ENCODE measurements at regions not wholly inside any gene's neighbourhood (a gene's known extent, or its start where the extent isn't known, plus 50 kb on each side); places are given as distances from the start of the nearest gene placed in this dataset.

GRCh38 chr12:88790231-88790630, 210.0 kb upstream of the KITLG start:
- Histone ChIP-seq H3K9me3 (ENCODE audit: insufficient read depth, low read depth, low read length) (peaks cover 6% of the 10 kb centered on the region), H2BK5ac (ENCODE audit: low read depth, low read length, poor library complexity) (no peak overlapping the region), H4K8ac (ENCODE audit: low read depth, low read length) (no peak overlapping the region), H3K79me2 (ENCODE audit: control insufficient read depth, insufficient read depth, low read length, poor library complexity) (no peaks in the 10 kb centered on the region), H3K4ac (ENCODE audit: low read depth, low read length) (no peak overlapping the region), H3K4me3 (ENCODE audit: low read depth, low read length) (no peak overlapping the region), H3K36me3 (ENCODE audit: control insufficient read depth in 1 of 2, insufficient read depth in 2 of 2, low read length in 2 of 2) (no peaks in the 10 kb centered on the region), H2BK12ac (ENCODE audit: low read length) (no peak overlapping the region), H3K27ac (ENCODE audit: low read depth, low read length) (no peak overlapping the region), H2AFZ (ENCODE audit: insufficient read depth, low read length, poor library complexity) (no peak overlapping the region), H3K14ac (ENCODE audit: low read length) (no peak overlapping the region), H3K27me3 (ENCODE audit: insufficient read depth, low read length) (no peaks in the 10 kb centered on the region), H3K4me2 (ENCODE audit: low read length) (no peak overlapping the region), H3K9ac (ENCODE audit: low read length) (no peak overlapping the region), H3K23ac (ENCODE audit: low read length) (no peak overlapping the region), H2BK120ac (ENCODE audit: insufficient read depth, low read length, poor library complexity) (no peak overlapping the region), H3K4me1 (ENCODE audit: control insufficient read depth in 1 of 2, insufficient read depth in 2 of 2, low read length in 2 of 2) (no peaks in the 10 kb centered on the region), H2AK5ac (ENCODE audit: low read length) (no peak overlapping the region), H3K18ac (ENCODE audit: low read length) (no peak overlapping the region), H4K91ac (ENCODE audit: low read depth, low read length) (no peak overlapping the region), H4K12ac (ENCODE audit: low read depth, low read length) (no peak overlapping the region), H3K79me1 (ENCODE audit: low read length) (no peaks in the 10 kb centered on the region)
- DNase-seq, result no peak
- WGBS (ENCODE audit: extremely low coverage, insufficient coverage, insufficient read length), result no CpG with 5 or more reads among the region's 1 CpG

DNA sequence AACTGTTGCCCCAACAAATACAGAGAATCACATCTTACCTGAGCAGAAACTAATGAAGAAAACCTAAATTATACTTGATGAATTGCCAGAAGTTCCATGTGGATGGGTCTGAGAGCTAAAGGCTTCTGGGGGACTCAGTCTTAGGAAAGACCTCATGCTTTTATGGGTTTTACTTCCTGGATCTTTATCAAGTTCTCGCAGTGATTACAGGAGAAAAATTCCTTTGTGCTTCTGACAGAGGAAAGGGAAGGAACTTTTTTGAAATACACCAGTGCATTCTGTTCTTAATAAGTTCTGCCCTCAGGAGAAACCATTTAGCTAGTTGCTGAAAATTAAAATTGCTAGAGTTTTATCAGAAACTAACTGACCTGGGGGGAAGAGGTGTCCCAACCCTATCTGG, 203.9 kb upstream of the KITLG start:
- Histone ChIP-seq H3K79me1 (ENCODE audit: low read length) (no peaks in the 10 kb centered on the region), H3K4ac (ENCODE audit: low read depth, low read length) (no peak overlapping the region), H3K9me3 (ENCODE audit: insufficient read depth, low read depth, low read length) (no peaks in the 10 kb centered on the region), H3K14ac (ENCODE audit: low read length) (no peak overlapping the region), H2AK5ac (ENCODE audit: low read length) (no peak overlapping the region), H3K4me3 (ENCODE audit: low read depth, low read length) (no peak overlapping the region), H2BK5ac (ENCODE audit: low read depth, low read length, poor library complexity) (no peak overlapping the region), H4K8ac (ENCODE audit: low read depth, low read length) (no peak overlapping the region), H2BK12ac (ENCODE audit: low read length) (no peak overlapping the region), H3K4me1 (ENCODE audit: control insufficient read depth in 1 of 2, insufficient read depth in 2 of 2, low read length in 2 of 2) (no peaks in the 10 kb centered on the region), H3K27ac (ENCODE audit: low read depth, low read length) (no peak overlapping the region), H4K12ac (ENCODE audit: low read depth, low read length) (no peak overlapping the region), H3K79me2 (ENCODE audit: control insufficient read depth, insufficient read depth, low read length, poor library complexity) (no peaks in the 10 kb centered on the region), H3K27me3 (ENCODE audit: insufficient read depth, low read length) (no peaks in the 10 kb centered on the region), H3K36me3 (ENCODE audit: control insufficient read depth in 1 of 2, insufficient read depth in 2 of 2, low read length in 2 of 2) (no peaks in the 10 kb centered on the region), H3K18ac (ENCODE audit: low read length) (no peak overlapping the region), H3K9ac (ENCODE audit: low read length) (no peak overlapping the region), H2BK120ac (ENCODE audit: insufficient read depth, low read length, poor library complexity) (no peak overlapping the region), H4K91ac (ENCODE audit: low read depth, low read length) (no peak overlapping the region), H3K23ac (ENCODE audit: low read length) (no peak overlapping the region), H2AFZ (ENCODE audit: insufficient read depth, low read length, poor library complexity) (no peak overlapping the region), H3K4me2 (ENCODE audit: low read length) (no peak overlapping the region)
- DNase-seq, result no peak
- no CpG with 5 or more reads among the region's 1 CpG for WGBS (ENCODE audit: extremely low coverage, insufficient coverage, insufficient read length)

- WGBS (ENCODE audit: extremely low coverage, insufficient coverage, insufficient read length), result no CpG with 5 or more reads among the region's 1 CpG
- H3K79me1 ChIP-seq (ENCODE audit: low read length), result no peaks in the 10 kb centered on the region
- no peaks in the 10 kb centered on the region for H3K36me3 ChIP-seq (ENCODE audit: control insufficient read depth in 1 of 2, insufficient read depth in 2 of 2, low read length in 2 of 2)
- H3K79me2 ChIP-seq (ENCODE audit: control insufficient read depth, insufficient read depth, low read length, poor library complexity), result no peaks in the 10 kb centered on the region
- H2AFZ ChIP-seq (ENCODE audit: insufficient read depth, low read length, poor library complexity), result no peak overlapping the region
- no peak overlapping the region for H3K23ac ChIP-seq (ENCODE audit: low read length)
- no peak overlapping the region for H4K12ac ChIP-seq (ENCODE audit: low read depth, low read length)
- no peak overlapping the region for H2BK12ac ChIP-seq (ENCODE audit: low read length)
- H3K9ac ChIP-seq (ENCODE audit: low read length), result no peak overlapping the region
- H3K4me2 ChIP-seq (ENCODE audit: low read length), result no peak overlapping the region
- H2BK5ac ChIP-seq (ENCODE audit: low read depth, low read length, poor library complexity), result no peak overlapping the region
- no peak overlapping the region for H3K4me3 ChIP-seq (ENCODE audit: low read depth, low read length)
- no peak overlapping the region for H2BK120ac ChIP-seq (ENCODE audit: insufficient read depth, low read length, poor library complexity)
- no peak overlapping the region for H4K91ac ChIP-seq (ENCODE audit: low read depth, low read length)
- no peak for DNase-seq
- no peak overlapping the region for H4K8ac ChIP-seq (ENCODE audit: low read depth, low read length)
- no peak overlapping the region for H3K27ac ChIP-seq (ENCODE audit: low read depth, low read length)
- H3K4ac ChIP-seq (ENCODE audit: low read depth, low read length), result no peak overlapping the region
- no peak overlapping the region for H2AK5ac ChIP-seq (ENCODE audit: low read length)
- no peak overlapping the region for H3K14ac ChIP-seq (ENCODE audit: low read length)
- no peaks in the 10 kb centered on the region for H3K27me3 ChIP-seq (ENCODE audit: insufficient read depth, low read length)
- H3K4me1 ChIP-seq (ENCODE audit: control insufficient read depth in 1 of 2, insufficient read depth in 2 of 2, low read length in 2 of 2), result no peaks in the 10 kb centered on the region
- no peaks in the 10 kb centered on the region for H3K9me3 ChIP-seq (ENCODE audit: insufficient read depth, low read depth, low read length)
- H3K18ac ChIP-seq (ENCODE audit: low read length), result no peak overlapping the region
Measured at GRCh38 chr12:88782351-88782750, 202.1 kb upstream of the KITLG start.

DNA sequence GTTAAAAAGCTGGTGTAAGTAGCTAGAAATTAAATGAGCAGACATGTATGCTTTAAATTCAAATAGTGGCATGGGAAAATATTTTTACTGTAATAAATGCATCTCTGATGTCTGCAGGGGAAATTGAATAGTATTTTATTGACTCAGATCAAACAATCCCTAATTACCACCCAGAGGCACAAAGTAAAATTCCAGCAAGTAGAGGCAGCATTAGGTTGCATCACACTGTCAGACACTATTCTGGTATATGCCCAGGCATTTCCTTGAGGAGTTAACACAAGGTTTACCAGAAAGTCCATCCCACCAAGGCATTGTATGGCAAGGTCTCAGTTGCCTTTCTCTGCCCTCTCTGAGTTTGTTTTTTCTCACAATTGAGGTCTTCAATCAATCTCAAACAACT, 201.6 kb upstream of the KITLG start:
- no peak overlapping the region for H3K9ac ChIP-seq (ENCODE audit: low read length)
- H3K36me3 ChIP-seq (ENCODE audit: control insufficient read depth in 1 of 2, insufficient read depth in 2 of 2, low read length in 2 of 2), result no peaks in the 10 kb centered on the region
- no peak overlapping the region for H3K18ac ChIP-seq (ENCODE audit: low read length)
- no peak overlapping the region for H3K4ac ChIP-seq (ENCODE audit: low read depth, low read length)
- peak in 1 of 2 donors; percentile 18 for DNase-seq
- H4K8ac ChIP-seq (ENCODE audit: low read depth, low read length), result no peak overlapping the region
- H2AK5ac ChIP-seq (ENCODE audit: low read length), result no peak overlapping the region
- no peaks in the 10 kb centered on the region for H3K79me1 ChIP-seq (ENCODE audit: low read length)
- no peak overlapping the region for H2BK12ac ChIP-seq (ENCODE audit: low read length)
- H4K91ac ChIP-seq (ENCODE audit: low read depth, low read length), result no peak overlapping the region
- H4K12ac ChIP-seq (ENCODE audit: low read depth, low read length), result no peak overlapping the region
- no peak overlapping the region for H3K23ac ChIP-seq (ENCODE audit: low read length)
- H2AFZ ChIP-seq (ENCODE audit: insufficient read depth, low read length, poor library complexity), result no peak overlapping the region
- H3K4me2 ChIP-seq (ENCODE audit: low read length), result no peak overlapping the region
- no peaks in the 10 kb centered on the region for H3K9me3 ChIP-seq (ENCODE audit: insufficient read depth, low read depth, low read length)
- no peaks in the 10 kb centered on the region for H3K27me3 ChIP-seq (ENCODE audit: insufficient read depth, low read length)
- no peaks in the 10 kb centered on the region for H3K79me2 ChIP-seq (ENCODE audit: control insufficient read depth, insufficient read depth, low read length, poor library complexity)
- H3K27ac ChIP-seq (ENCODE audit: low read depth, low read length), result no peak overlapping the region
- no peak overlapping the region for H2BK120ac ChIP-seq (ENCODE audit: insufficient read depth, low read length, poor library complexity)
- H3K4me3 ChIP-seq (ENCODE audit: low read depth, low read length), result no peak overlapping the region
- H3K4me1 ChIP-seq (ENCODE audit: control insufficient read depth in 1 of 2, insufficient read depth in 2 of 2, low read length in 2 of 2), result no peaks in the 10 kb centered on the region
- H3K14ac ChIP-seq (ENCODE audit: low read length), result no peak overlapping the region
- H2BK5ac ChIP-seq (ENCODE audit: low read depth, low read length, poor library complexity), result no peak overlapping the region

GRCh38 chr12:88778064-88778463, 197.8 kb upstream of the KITLG start:
- DNase-seq, result no peak
- Histone ChIP-seq H4K91ac (ENCODE audit: low read depth, low read length) (no peak overlapping the region), H2BK120ac (ENCODE audit: insufficient read depth, low read length, poor library complexity) (no peak overlapping the region), H2BK5ac (ENCODE audit: low read depth, low read length, poor library complexity) (no peak overlapping the region), H3K27ac (ENCODE audit: low read depth, low read length) (no peak overlapping the region), H3K4me2 (ENCODE audit: low read length) (no peak overlapping the region), H3K18ac (ENCODE audit: low read length) (no peak overlapping the region), H3K4me1 (ENCODE audit: control insufficient read depth in 1 of 2, insufficient read depth in 2 of 2, low read length in 2 of 2) (no peaks in the 10 kb centered on the region), H2AK5ac (ENCODE audit: low read length) (no peak overlapping the region), H3K9me3 (ENCODE audit: insufficient read depth, low read depth, low read length) (no peaks in the 10 kb centered on the region), H3K79me2 (ENCODE audit: control insufficient read depth, insufficient read depth, low read length, poor library complexity) (no peaks in the 10 kb centered on the region), H3K79me1 (ENCODE audit: low read length) (no peaks in the 10 kb centered on the region), H3K4ac (ENCODE audit: low read depth, low read length) (no peak overlapping the region), H3K4me3 (ENCODE audit: low read depth, low read length) (no peak overlapping the region), H3K23ac (ENCODE audit: low read length) (no peak overlapping the region), H3K36me3 (ENCODE audit: control insufficient read depth in 1 of 2, insufficient read depth in 2 of 2, low read length in 2 of 2) (no peaks in the 10 kb centered on the region), H3K9ac (ENCODE audit: low read length) (no peak overlapping the region), H2BK12ac (ENCODE audit: low read length) (no peak overlapping the region), H4K12ac (ENCODE audit: low read depth, low read length) (no peak overlapping the region), H4K8ac (ENCODE audit: low read depth, low read length) (no peak overlapping the region), H3K14ac (ENCODE audit: low read length) (no peak overlapping the region), H3K27me3 (ENCODE audit: insufficient read depth, low read length) (no peaks in the 10 kb centered on the region), H2AFZ (ENCODE audit: insufficient read depth, low read length, poor library complexity) (no peak overlapping the region)
- no CpG with 5 or more reads among the region's 1 CpG for WGBS (ENCODE audit: extremely low coverage, insufficient coverage, insufficient read length)

All from trophoblast cell (in vitro differentiated cells and primary cell).